SK-N-SH treated with all-trans-retinoic acid at 6 μM for 48 hours (cell line): ENCODE measurements at regions not wholly inside any gene's neighbourhood (a gene's known extent, or its start where the extent isn't known, plus 50 kb on each side); places are given as distances from the start of the nearest gene placed in this dataset.

Source experiments
- ARNTL ChIP-seq: fragments of 450-650 bp; formaldehyde crosslinking; IDR thresholded peaks from 2 replicates; pipeline ENCODE4 v1.5.0; 2020; ENCODE audit warnings: low read depth, mild to moderate bottlenecking, moderate library complexity, borderline replicate concordance
- CSDC2 ChIP-seq: fragments of 250-450 bp; sonication (Bioruptor Pico); IDR thresholded peaks from 2 replicates; pipeline ENCODE4 v1.5.0; 2020; ENCODE audit warnings: mild to moderate bottlenecking, moderate library complexity
- GLIS3 ChIP-seq: fragments of 250-450 bp; sonication (Bioruptor Pico); IDR thresholded peaks from 2 replicates; pipeline ENCODE4 v1.5.0; 2020; ENCODE audit warnings: mild to moderate bottlenecking, moderate library complexity
- TCF4 ChIP-seq: fragments of 250-450 bp; sonication (Bioruptor Pico); IDR thresholded peaks from 2 replicates; pipeline ENCODE4 v1.8.0; 2021; ENCODE audit warnings: mild to moderate bottlenecking, moderate library complexity, borderline replicate concordance
- ZC3H10 ChIP-seq: fragments of 250-450 bp; sonication (Bioruptor Pico); IDR thresholded peaks from 2 replicates; pipeline ENCODE4 v1.5.1; 2021; ENCODE audit warnings: mild to moderate bottlenecking, moderate library complexity
- ZFP3 ChIP-seq: fragments of 250-450 bp; sonication (Bioruptor Pico); IDR thresholded peaks from 2 replicates; pipeline ENCODE4 v1.5.0; 2020; ENCODE audit warnings: mild to moderate bottlenecking, moderate library complexity
- ZNF565 ChIP-seq: fragments of 450-650 bp; formaldehyde crosslinking; conservative IDR thresholded peaks from 2 replicates; pipeline ENCODE4 v1.5.0; 2020; ENCODE audit warnings: low read depth, mild to moderate bottlenecking, moderate library complexity
- TF ChIP-seq, protein P1 (sequence below): fragments of 250-450 bp; sonication (Bioruptor Pico); IDR thresholded peaks from 2 replicates; pipeline ENCODE4 v1.5.1; 2020; ENCODE audit warnings: low read depth, mild to moderate bottlenecking, moderate library complexity
- TF ChIP-seq, protein P2 (sequence below): fragments of 250-450 bp; sonication (Bioruptor Pico); IDR thresholded peaks from 2 replicates; pipeline ENCODE4 v1.8.0; 2020; ENCODE audit warnings: mild to moderate bottlenecking, moderate library complexity, borderline replicate concordance

DNA sequence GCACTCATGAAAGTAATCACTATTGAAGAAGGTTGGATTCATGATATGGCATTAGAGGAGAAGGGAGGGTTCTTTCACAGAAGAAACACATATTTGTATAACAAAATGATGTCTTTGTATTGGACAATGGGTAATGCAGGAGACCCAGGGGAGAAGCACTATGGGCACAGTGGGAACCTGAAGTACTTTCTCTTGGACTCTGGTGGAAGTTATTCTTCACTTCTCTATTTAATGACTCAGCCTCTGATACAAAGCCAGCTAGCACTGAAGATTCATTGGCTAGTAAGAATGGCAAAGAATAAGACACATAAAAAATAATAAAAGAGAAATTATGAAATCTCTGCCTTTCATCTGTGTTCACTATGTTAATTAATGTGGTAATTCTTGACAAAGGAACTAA, 149.9 kb upstream of the PRR16 start:
- TF ChIP-seq TCF4 (no peak), ZC3H10 (CRISPR knock-in tag) (no peak), ARNTL (CRISPR knock-in tag) (no peak), ZFP3 (CRISPR knock-in tag) (no peak), ZNF565 (CRISPR knock-in tag) (no peak), GLIS3 (CRISPR knock-in tag) (no peak), CSDC2 (no peak)
- TF ChIP-seq, protein P1, sequence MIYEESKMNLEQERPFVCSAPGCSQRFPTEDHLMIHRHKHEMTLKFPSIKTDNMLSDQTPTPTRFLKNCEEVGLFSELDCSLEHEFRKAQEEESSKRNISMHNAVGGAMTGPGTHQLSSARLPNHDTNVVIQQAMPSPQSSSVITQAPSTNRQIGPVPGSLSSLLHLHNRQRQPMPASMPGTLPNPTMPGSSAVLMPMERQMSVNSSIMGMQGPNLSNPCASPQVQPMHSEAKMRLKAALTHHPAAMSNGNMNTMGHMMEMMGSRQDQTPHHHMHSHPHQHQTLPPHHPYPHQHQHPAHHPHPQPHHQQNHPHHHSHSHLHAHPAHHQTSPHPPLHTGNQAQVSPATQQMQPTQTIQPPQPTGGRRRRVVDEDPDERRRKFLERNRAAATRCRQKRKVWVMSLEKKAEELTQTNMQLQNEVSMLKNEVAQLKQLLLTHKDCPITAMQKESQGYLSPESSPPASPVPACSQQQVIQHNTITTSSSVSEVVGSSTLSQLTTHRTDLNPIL (CRISPR knock-in tag) = no peak
- TF ChIP-seq, protein P2, sequence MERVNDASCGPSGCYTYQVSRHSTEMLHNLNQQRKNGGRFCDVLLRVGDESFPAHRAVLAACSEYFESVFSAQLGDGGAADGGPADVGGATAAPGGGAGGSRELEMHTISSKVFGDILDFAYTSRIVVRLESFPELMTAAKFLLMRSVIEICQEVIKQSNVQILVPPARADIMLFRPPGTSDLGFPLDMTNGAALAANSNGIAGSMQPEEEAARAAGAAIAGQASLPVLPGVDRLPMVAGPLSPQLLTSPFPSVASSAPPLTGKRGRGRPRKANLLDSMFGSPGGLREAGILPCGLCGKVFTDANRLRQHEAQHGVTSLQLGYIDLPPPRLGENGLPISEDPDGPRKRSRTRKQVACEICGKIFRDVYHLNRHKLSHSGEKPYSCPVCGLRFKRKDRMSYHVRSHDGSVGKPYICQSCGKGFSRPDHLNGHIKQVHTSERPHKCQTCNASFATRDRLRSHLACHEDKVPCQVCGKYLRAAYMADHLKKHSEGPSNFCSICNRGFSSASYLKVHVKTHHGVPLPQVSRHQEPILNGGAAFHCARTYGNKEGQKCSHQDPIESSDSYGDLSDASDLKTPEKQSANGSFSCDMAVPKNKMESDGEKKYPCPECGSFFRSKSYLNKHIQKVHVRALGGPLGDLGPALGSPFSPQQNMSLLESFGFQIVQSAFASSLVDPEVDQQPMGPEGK (CRISPR knock-in tag) = no peak
